Astrocyte of the spinal cord (primary cell): ENCODE measurements at regions not wholly inside any gene's neighbourhood (a gene's known extent, or its start where the extent isn't known, plus 50 kb on each side); places are given as distances from the start of the nearest gene placed in this dataset.
A peak's percentile ranks its signal among the peaks of the same experiment; 100 is the strongest.

Source experiments
- DNase-seq: peaks from one replicate; pipeline ENCODE4 v3.0.0; 2011; ENCODE audit warnings: low read depth, low spot score
- H3K4me3 ChIP-seq: 2 replicates; pipeline ENCODE4 v1.5.1; 2011; ENCODE audit warnings: low read depth, mild to moderate bottlenecking, low read length, moderate library complexity
- CTCF ChIP-seq: IDR thresholded peaks from 2 replicates; pipeline ENCODE4 v1.5.1; 2012; ENCODE audit warnings: low read depth, mild to moderate bottlenecking, low read length, inconsistent platforms
- in situ Hi-C: cut with HindIII; loops from 2 replicates; pipeline ENCODE4 v1.10.0; 2017; ENCODE audit warnings: low sequenced_read_pairs

GRCh38 chr9:14432666-14433350 lies 118.9 kb upstream of the NFIB start:
- H3K4me3 ChIP-seq: no peak overlapping the region
- no peak for TF ChIP-seq CTCF
- no peak for DNase-seq
- in situ Hi-C loops: no loop called here

GRCh38 chr9:14428781-14429230 lies 114.9 kb upstream of the NFIB start:
- peak; percentile 83 for TF ChIP-seq CTCF
- peak; percentile 74 for DNase-seq
- H3K4me3 ChIP-seq: no peak overlapping the region
- in situ Hi-C loops: no loop called here

GRCh38 chr9:14427419-14427818 lies 113.5 kb upstream of the NFIB start:
- no peak for DNase-seq
- in situ Hi-C loops: no loop called here
- no peak overlapping the region for H3K4me3 ChIP-seq
- no peak for TF ChIP-seq CTCF

GRCh38 chr9:14424983-14425382 lies 111.0 kb upstream of the NFIB start:
- DNase-seq: no peak
- TF ChIP-seq CTCF: no peak
- H3K4me3 ChIP-seq: no peak overlapping the region
- in situ Hi-C loops: no loop called here

- DNase-seq: no peak
- TF ChIP-seq CTCF: no peak
- in situ Hi-C loops: no loop called here
- H3K4me3 ChIP-seq: no peak overlapping the region
Observed at GRCh38 chr9:14424289-14424688, 110.3 kb upstream of the NFIB start.

- TF ChIP-seq CTCF: no peak
- peak; percentile 67 for DNase-seq
- no peak overlapping the region for H3K4me3 ChIP-seq
- in situ Hi-C loops: no loop called here
Observed at GRCh38 chr9:14423815-14424261, 109.9 kb upstream of the NFIB start.
